ENCODE measurements at regions not wholly inside any gene's neighbourhood (a gene's known extent, or its start where the extent isn't known, plus 50 kb on each side); places are given as distances from the start of the nearest gene placed in this dataset.
A peak's percentile ranks its signal among the peaks of the same experiment; 100 is the strongest.

GRCh38 chr20:4585104-4585753 is 101.0 kb upstream of the PRNP start:
- DNase-seq (ENCODE audit: low read depth): peak; percentile 84
- no peak overlapping the region for H3K4me3 ChIP-seq (ENCODE audit: low read depth, low read length)
- TF ChIP-seq CTCF (conservative IDR thresholded peaks at IDR 0.05; ENCODE audit: low read depth, low read length): no peak

- TF ChIP-seq CTCF (conservative IDR thresholded peaks at IDR 0.05; ENCODE audit: low read depth, low read length): no peak
- DNase-seq (ENCODE audit: low read depth): no peak
- no peak overlapping the region for H3K4me3 ChIP-seq (ENCODE audit: low read depth, low read length)
Observed at GRCh38 chr20:4584510-4584909, 101.7 kb upstream of the PRNP start.

GRCh38 chr20:4581838-4582237 is 104.4 kb upstream of the PRNP start:
- no peak for DNase-seq (ENCODE audit: low read depth)
- no peak for TF ChIP-seq CTCF (conservative IDR thresholded peaks at IDR 0.05; ENCODE audit: low read depth, low read length)

GRCh38 chr20:4578375-4578774 is 107.9 kb upstream of the PRNP start:
- no peak for DNase-seq (ENCODE audit: low read depth)
- no peak for TF ChIP-seq CTCF (conservative IDR thresholded peaks at IDR 0.05; ENCODE audit: low read depth, low read length)
- H3K4me3 ChIP-seq (ENCODE audit: low read depth, low read length): no peak overlapping the region

More at GRCh38 chr20:4581838-4582237, 104.4 kb upstream of the PRNP start:
- no peak overlapping the region for H3K4me3 ChIP-seq (ENCODE audit: low read depth, low read length)

- no peak overlapping the region for H3K4me3 ChIP-seq (ENCODE audit: low read depth, low read length)
- no peak for DNase-seq (ENCODE audit: low read depth)
Observed at GRCh38 chr20:4574356-4574690, 111.9 kb upstream of the PRNP start.

GRCh38 chr20:4573564-4574355 is 112.5 kb upstream of the PRNP start:
- peak; percentile 83 for DNase-seq (ENCODE audit: low read depth)
- TF ChIP-seq CTCF (conservative IDR thresholded peaks at IDR 0.05; ENCODE audit: low read depth, low read length): no peak
- no peak overlapping the region for H3K4me3 ChIP-seq (ENCODE audit: low read depth, low read length)

More at GRCh38 chr20:4574356-4574690, 111.9 kb upstream of the PRNP start:
- TF ChIP-seq CTCF (conservative IDR thresholded peaks at IDR 0.05; ENCODE audit: low read depth, low read length): no peak
